HepG2 (cell line): ENCODE measurements at regions not wholly inside any gene's neighbourhood (a gene's known extent, or its start where the extent isn't known, plus 50 kb on each side); places are given as distances from the start of the nearest gene placed in this dataset.

Experiments used
- GABPB1 ChIP-seq: IDR thresholded peaks from 2 replicates; pipeline ENCODE4 v1.6.1; 2016; ENCODE audit warnings: mild to moderate bottlenecking, missing genetic modification reagents, moderate library complexity, missing compliant biosample characterization
- MIXL1 ChIP-seq: IDR thresholded peaks from 2 replicates; pipeline ENCODE4 v1.6.1; 2016
- NFRKB ChIP-seq: fragments of 450-650 bp; IDR thresholded peaks from 2 replicates; pipeline ENCODE4 v1.6.1; 2017
- RELA ChIP-seq: sonication (generic); formaldehyde crosslinking; IDR thresholded peaks from 2 replicates; pipeline ENCODE4 v1.4.0; 2020; ENCODE audit warnings: missing genetic modification reagents
- SAP130 ChIP-seq: IDR thresholded peaks from 2 replicates; pipeline ENCODE4 v1.6.1; 2016; ENCODE audit warnings: low read depth
- SMARCC2 ChIP-seq: fragments of 450-650 bp; IDR thresholded peaks from 2 replicates; pipeline ENCODE4 v1.6.1; 2017; ENCODE audit warnings: antibody characterized with exemption, mild to moderate bottlenecking
- SNAPC5 ChIP-seq: sonication (generic); formaldehyde crosslinking; IDR thresholded peaks from 2 replicates; pipeline ENCODE4 v1.8.1; 2023; ENCODE audit warnings: mild to moderate bottlenecking, missing genetic modification reagents, borderline replicate concordance
- SP140L ChIP-seq: sonication (generic); formaldehyde crosslinking; IDR thresholded peaks from 2 replicates; pipeline ENCODE4 v1.4.0; 2020; ENCODE audit warnings: missing genetic modification reagents, borderline replicate concordance
- TFAP4 ChIP-seq: sonication (generic); IDR thresholded peaks from 2 replicates; pipeline ENCODE4 v1.6.1; 2016; ENCODE audit warnings: low read depth, borderline replicate concordance
- TGIF2 ChIP-seq: IDR thresholded peaks from 2 replicates; pipeline ENCODE4 v1.6.1; 2016; ENCODE audit warnings: control low read depth, missing compliant biosample characterization
- ZBTB7A ChIP-seq: sonication (generic); formaldehyde crosslinking; IDR thresholded peaks from 2 replicates; pipeline ENCODE4 v1.8.0; 2022; ENCODE audit warnings: mild to moderate bottlenecking, missing genetic modification reagents
- ZFP36L2 ChIP-seq: sonication (generic); formaldehyde crosslinking; IDR thresholded peaks from 2 replicates; pipeline ENCODE4 v1.4.0; 2020; ENCODE audit warnings: missing genetic modification reagents
- ZNF143 ChIP-seq: sonication (generic); formaldehyde crosslinking; IDR thresholded peaks from 2 replicates; pipeline ENCODE4 v1.4.0; 2020; ENCODE audit warnings: missing genetic modification reagents
- ZNF160 ChIP-seq: sonication (generic); formaldehyde crosslinking; IDR thresholded peaks from 2 replicates; pipeline ENCODE4 v1.8.0; 2022; ENCODE audit warnings: mild to moderate bottlenecking, inconsistent platforms, missing genetic modification reagents
- ZNF335 ChIP-seq: sonication (generic); formaldehyde crosslinking; IDR thresholded peaks from 2 replicates; pipeline ENCODE4 v1.4.0; 2020; ENCODE audit warnings: missing genetic modification reagents
- ZNF615 ChIP-seq: sonication (generic); formaldehyde crosslinking; IDR thresholded peaks from 2 replicates; pipeline ENCODE4 v1.5.0; 2020; ENCODE audit warnings: mild to moderate bottlenecking, missing genetic modification reagents, borderline replicate concordance
- ZNF704 ChIP-seq: sonication (generic); formaldehyde crosslinking; IDR thresholded peaks from 2 replicates; pipeline ENCODE4 v1.8.1; 2023; ENCODE audit warnings: mild to moderate bottlenecking, inconsistent platforms, moderate library complexity, missing genetic modification reagents, borderline replicate concordance
- TF ChIP-seq, protein P1 (sequence below): sonication (generic); formaldehyde crosslinking; IDR thresholded peaks from 2 replicates; pipeline ENCODE4 v1.4.0; 2020; ENCODE audit warnings: missing genetic modification reagents, borderline replicate concordance
- TF ChIP-seq, protein P2 (sequence below): sonication (generic); formaldehyde crosslinking; IDR thresholded peaks from 2 replicates; pipeline ENCODE4 v1.9.0; 2021; ENCODE audit warnings: missing genetic modification reagents, mild to moderate bottlenecking, borderline replicate concordance
- TF ChIP-seq, protein P3 (sequence below): sonication (generic); formaldehyde crosslinking; IDR thresholded peaks from 2 replicates; pipeline ENCODE4 v1.4.0; 2020; ENCODE audit warnings: mild to moderate bottlenecking, missing genetic modification reagents

DNA sequence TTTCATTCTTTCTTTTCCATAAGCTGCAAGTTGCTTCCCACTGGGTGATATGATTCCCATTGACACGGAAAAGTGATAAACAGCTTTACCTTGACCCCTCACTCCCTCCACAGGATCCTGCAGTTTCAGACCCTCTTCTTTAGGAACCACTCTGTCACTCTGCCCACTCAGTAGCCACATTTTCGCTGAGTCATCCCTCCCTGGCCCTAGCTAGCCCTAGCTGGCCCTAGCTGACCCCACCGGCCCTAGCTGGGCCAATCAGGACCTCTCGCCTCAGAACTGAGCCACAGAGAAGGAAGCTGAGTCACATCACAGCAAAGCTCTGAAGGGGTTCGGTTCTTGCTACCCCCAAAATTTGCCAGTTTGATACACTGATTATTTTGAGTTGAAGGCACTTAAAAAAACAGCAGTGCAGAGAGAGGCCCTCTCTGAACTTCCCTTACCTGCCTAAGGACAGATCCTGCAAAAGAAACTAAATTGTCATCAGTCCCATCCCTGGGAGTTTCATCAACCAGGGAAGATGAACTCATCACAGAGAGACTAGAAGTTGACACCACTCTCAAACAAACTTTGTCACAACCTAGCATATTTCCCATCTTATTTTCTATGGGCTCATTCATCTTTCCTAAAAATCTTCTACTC is 233.5 kb upstream of the PROK2 start (continued):
- TF ChIP-seq ZNF704 (CRISPR knock-in tag) (no peak), ZNF335 (CRISPR knock-in tag) (no peak), ZBTB7A (CRISPR knock-in tag) (no peak), SP140L (no peak), SMARCC2 (no peak), ZNF143 (CRISPR knock-in tag) (no peak), SAP130 (CRISPR knock-in tag) (no peak), ZNF160 (CRISPR knock-in tag) (no peak), NFRKB (no peak), RELA (CRISPR knock-in tag) (no peak), MIXL1 (CRISPR knock-in tag) (no peak), TFAP4 (no peak), ZFP36L2 (CRISPR knock-in tag) (no peak), ZNF615 (CRISPR knock-in tag) (no peak), TGIF2 (CRISPR knock-in tag) (no peak), SNAPC5 (CRISPR knock-in tag) (no peak), GABPB1 (CRISPR knock-in tag) (no peak)
- TF ChIP-seq, protein P1, sequence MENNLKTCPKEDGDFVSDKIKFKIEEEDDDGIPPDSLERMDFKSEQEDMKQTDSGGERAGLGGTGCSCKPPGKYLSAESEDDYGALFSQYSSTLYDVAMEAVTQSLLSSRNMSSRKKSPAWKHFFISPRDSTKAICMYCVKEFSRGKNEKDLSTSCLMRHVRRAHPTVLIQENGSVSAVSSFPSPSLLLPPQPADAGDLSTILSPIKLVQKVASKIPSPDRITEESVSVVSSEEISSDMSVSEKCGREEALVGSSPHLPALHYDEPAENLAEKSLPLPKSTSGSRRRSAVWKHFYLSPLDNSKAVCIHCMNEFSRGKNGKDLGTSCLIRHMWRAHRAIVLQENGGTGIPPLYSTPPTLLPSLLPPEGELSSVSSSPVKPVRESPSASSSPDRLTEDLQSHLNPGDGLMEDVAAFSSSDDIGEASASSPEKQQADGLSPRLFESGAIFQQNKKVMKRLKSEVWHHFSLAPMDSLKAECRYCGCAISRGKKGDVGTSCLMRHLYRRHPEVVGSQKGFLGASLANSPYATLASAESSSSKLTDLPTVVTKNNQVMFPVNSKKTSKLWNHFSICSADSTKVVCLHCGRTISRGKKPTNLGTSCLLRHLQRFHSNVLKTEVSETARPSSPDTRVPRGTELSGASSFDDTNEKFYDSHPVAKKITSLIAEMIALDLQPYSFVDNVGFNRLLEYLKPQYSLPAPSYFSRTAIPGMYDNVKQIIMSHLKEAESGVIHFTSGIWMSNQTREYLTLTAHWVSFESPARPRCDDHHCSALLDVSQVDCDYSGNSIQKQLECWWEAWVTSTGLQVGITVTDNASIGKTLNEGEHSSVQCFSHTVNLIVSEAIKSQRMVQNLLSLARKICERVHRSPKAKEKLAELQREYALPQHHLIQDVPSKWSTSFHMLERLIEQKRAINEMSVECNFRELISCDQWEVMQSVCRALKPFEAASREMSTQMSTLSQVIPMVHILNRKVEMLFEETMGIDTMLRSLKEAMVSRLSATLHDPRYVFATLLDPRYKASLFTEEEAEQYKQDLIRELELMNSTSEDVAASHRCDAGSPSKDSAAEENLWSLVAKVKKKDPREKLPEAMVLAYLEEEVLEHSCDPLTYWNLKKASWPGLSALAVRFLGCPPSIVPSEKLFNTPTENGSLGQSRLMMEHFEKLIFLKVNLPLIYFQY (CRISPR knock-in tag): no peak
- TF ChIP-seq, protein P2, sequence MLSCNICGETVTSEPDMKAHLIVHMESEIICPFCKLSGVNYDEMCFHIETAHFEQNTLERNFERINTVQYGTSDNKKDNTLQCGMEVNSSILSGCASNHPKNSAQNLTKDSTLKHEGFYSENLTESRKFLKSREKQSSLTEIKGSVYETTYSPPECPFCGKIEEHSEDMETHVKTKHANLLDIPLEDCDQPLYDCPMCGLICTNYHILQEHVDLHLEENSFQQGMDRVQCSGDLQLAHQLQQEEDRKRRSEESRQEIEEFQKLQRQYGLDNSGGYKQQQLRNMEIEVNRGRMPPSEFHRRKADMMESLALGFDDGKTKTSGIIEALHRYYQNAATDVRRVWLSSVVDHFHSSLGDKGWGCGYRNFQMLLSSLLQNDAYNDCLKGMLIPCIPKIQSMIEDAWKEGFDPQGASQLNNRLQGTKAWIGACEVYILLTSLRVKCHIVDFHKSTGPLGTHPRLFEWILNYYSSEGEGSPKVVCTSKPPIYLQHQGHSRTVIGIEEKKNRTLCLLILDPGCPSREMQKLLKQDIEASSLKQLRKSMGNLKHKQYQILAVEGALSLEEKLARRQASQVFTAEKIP (CRISPR knock-in tag): no peak
- TF ChIP-seq, protein P3, sequence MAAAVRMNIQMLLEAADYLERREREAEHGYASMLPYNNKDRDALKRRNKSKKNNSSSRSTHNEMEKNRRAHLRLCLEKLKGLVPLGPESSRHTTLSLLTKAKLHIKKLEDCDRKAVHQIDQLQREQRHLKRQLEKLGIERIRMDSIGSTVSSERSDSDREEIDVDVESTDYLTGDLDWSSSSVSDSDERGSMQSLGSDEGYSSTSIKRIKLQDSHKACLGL (CRISPR knock-in tag): no peak
